IMR-90 (cell line): ENCODE measurements at regions not wholly inside any gene's neighbourhood (a gene's known extent, or its start where the extent isn't known, plus 50 kb on each side); places are given as distances from the start of the nearest gene placed in this dataset.

ENCODE experiments used
- ATAC-seq: fragments of 200-7000 bp; cut with Tn5 transposase; 2 replicates; pipeline ENCODE4 v1.9.1; 2020; ENCODE audit warnings: low read depth, mild to moderate bottlenecking, moderate library complexity
- BruUV-seq: library from RNA; stranded (reverse); fragments of 400-500 nt; replicated peaks from 2 replicates; lab custom pipeline; 2021; lab: Mats Ljungman, UMichigan
- CTCF ChIA-PET: fragments of 300-600 bp; formaldehyde crosslinking; extraction: SDS; loops from one replicate; lab custom pipeline; 2021; ENCODE audit warnings: antibody characterized with exemption; lab: Yijun Ruan, JAX
- POLR2A ChIA-PET: fragments of 300-600 bp; sonication (Branson Sonifier 250); formaldehyde crosslinking; loops from one replicate; lab custom pipeline; 2022; ENCODE audit warnings: antibody characterized with exemption; ENCODE audit not compliant: unreplicated experiment; lab: Charles Lee
- DNase-seq: peaks from one replicate; pipeline ENCODE4 v3.0.0; 2013
- H2AFZ ChIP-seq: replicated peaks from 2 replicates; pipeline ENCODE3; 2013; ENCODE audit warnings: low read length, mild to moderate bottlenecking; ENCODE audit not compliant: poor library complexity
- H2AK5ac ChIP-seq: 2 replicates; pipeline ENCODE4 v1.6.1; 2013; ENCODE audit warnings: low read depth, low read length, inconsistent platforms
- H2AK9ac ChIP-seq: replicated peaks from 2 replicates; pipeline ENCODE3; 2013; ENCODE audit warnings: mild to moderate bottlenecking, low read depth, low read length, moderate library complexity; ENCODE audit not compliant: poor library complexity
- H2BK120ac ChIP-seq: 2 replicates; pipeline ENCODE4 v1.6.1; 2013; ENCODE audit warnings: low read depth, low read length, inconsistent platforms
- H2BK15ac ChIP-seq: 3 replicates; pipeline ENCODE4 v1.6.1; 2013; ENCODE audit warnings: low read depth, low read length, inconsistent platforms
- H2BK20ac ChIP-seq: 2 replicates; pipeline ENCODE4 v1.6.1; 2013; ENCODE audit warnings: low read depth, mild to moderate bottlenecking, inconsistent platforms, low read length, moderate library complexity
- H2BK5ac ChIP-seq: 2 replicates; pipeline ENCODE4 v1.6.1; 2013; ENCODE audit warnings: mild to moderate bottlenecking, low read depth, low read length, inconsistent platforms; ENCODE audit not compliant: poor library complexity, severe bottlenecking
- H3K14ac ChIP-seq: replicated peaks from 2 replicates; pipeline ENCODE4 v1.6.1; 2013; ENCODE audit warnings: low read depth, low read length, inconsistent platforms
- H3K18ac ChIP-seq: 2 replicates; pipeline ENCODE4 v1.6.1; 2013; ENCODE audit warnings: low read depth, low read length, control low read depth
- H3K23ac ChIP-seq: 2 replicates; pipeline ENCODE4 v1.6.1; 2013; ENCODE audit warnings: low read depth, low read length, inconsistent platforms
- H3K27ac ChIP-seq: 2 replicates; pipeline ENCODE4 v1.5.1; 2013; ENCODE audit warnings: mild to moderate bottlenecking, control low read depth, low read length; ENCODE audit not compliant: insufficient read depth
- H3K27me3 ChIP-seq: 2 replicates; pipeline ENCODE4 v1.6.1; 2013; ENCODE audit warnings: low read length; ENCODE audit not compliant: control insufficient read depth, insufficient read depth
- H3K36me3 ChIP-seq: 2 replicates; pipeline ENCODE4 v1.6.1; 2013; ENCODE audit warnings: low read length, mixed read lengths; ENCODE audit not compliant: control insufficient read depth, insufficient read depth
- H3K4ac ChIP-seq: 2 replicates; pipeline ENCODE4 v1.6.1; 2013; ENCODE audit warnings: low read depth, low read length, inconsistent platforms
- H3K4me1 ChIP-seq: 2 replicates; pipeline ENCODE4 v1.6.1; 2013; ENCODE audit warnings: low read length, mixed read lengths; ENCODE audit not compliant: control insufficient read depth, insufficient read depth
- H3K4me2 ChIP-seq: 2 replicates; pipeline ENCODE4 v1.6.1; 2013; ENCODE audit warnings: low read depth, mild to moderate bottlenecking, control low read depth, low read length, moderate library complexity
- H3K4me3 ChIP-seq: 2 replicates; pipeline ENCODE4 v1.5.1; 2013; ENCODE audit warnings: low read depth, mild to moderate bottlenecking, control low read depth, low read length, moderate library complexity; ENCODE audit not compliant: insufficient read depth
- H3K56ac ChIP-seq: 2 replicates; pipeline ENCODE4 v1.6.1; 2013; ENCODE audit warnings: low read length, inconsistent platforms; ENCODE audit not compliant: insufficient read depth; ENCODE audit errors: extremely low read depth
- H3K79me1 ChIP-seq, 2 experiments: 2 replicates each; pipeline ENCODE4 v1.6.1; 2013; ENCODE audit warnings: low read length in 2 of 2, inconsistent platforms in 1 of 2, low read depth in 1 of 2
- H3K9ac ChIP-seq: 2 replicates; pipeline ENCODE4 v1.6.1; 2013; ENCODE audit warnings: low read depth, low read length, control low read depth
- H3K9me1 ChIP-seq: 2 replicates; pipeline ENCODE4 v1.6.1; 2013; ENCODE audit warnings: low read length, inconsistent platforms; ENCODE audit not compliant: insufficient read depth
- H3K9me3 ChIP-seq: 2 replicates; pipeline ENCODE4 v1.6.1; 2013; ENCODE audit warnings: low read length; ENCODE audit not compliant: control insufficient read depth, insufficient read depth
- H4K20me1 ChIP-seq: 2 replicates; pipeline ENCODE4 v1.6.1; 2013; ENCODE audit warnings: low read length, inconsistent platforms; ENCODE audit not compliant: insufficient read depth
- H4K5ac ChIP-seq: 2 replicates; pipeline ENCODE4 v1.6.1; 2013; ENCODE audit warnings: mild to moderate bottlenecking, low read depth, low read length, control low read depth
- H4K8ac ChIP-seq, 2 experiments: 2 replicates each; pipeline ENCODE4 v1.6.1; 2013; ENCODE audit warnings: low read depth in 2 of 2, low read length in 2 of 2, control low read depth in 1 of 2, inconsistent platforms in 1 of 2
- H4K91ac ChIP-seq: 2 replicates; pipeline ENCODE4 v1.6.1; 2013; ENCODE audit warnings: low read depth, low read length, inconsistent platforms; ENCODE audit not compliant: insufficient read depth
- BHLHE40 ChIP-seq: fragments of 150-350 bp; IDR thresholded peaks from 2 replicates; pipeline ENCODE4 v1.6.1; 2016; ENCODE audit warnings: mild to moderate bottlenecking, low read depth, low read length
- ELK1 ChIP-seq: fragments of 150-350 bp; IDR thresholded peaks from 2 replicates; pipeline ENCODE4 v1.6.1; 2016; ENCODE audit warnings: low read depth, mild to moderate bottlenecking, low read length, moderate library complexity, borderline replicate concordance
- MAZ ChIP-seq: IDR thresholded peaks from 2 replicates; pipeline ENCODE4 v1.6.1; 2012; ENCODE audit warnings: low read depth, mild to moderate bottlenecking, low read length, improper control_type of control experiment, moderate library complexity, borderline replicate concordance
- NFE2L2 ChIP-seq: fragments of 150-350 bp; IDR thresholded peaks from 2 replicates; pipeline ENCODE4 v1.6.1; 2016; ENCODE audit warnings: low read depth, mild to moderate bottlenecking, low read length
- RAD21 ChIP-seq: IDR thresholded peaks from 2 replicates; pipeline ENCODE4 v1.6.1; 2012; ENCODE audit warnings: low read length, improper control_type of control experiment
- WGBS, 2 experiments: methylation state at CpG; one replicate each; pipeline versions ENCODE4 v1.1.5 to v1.1.7; 2013; ENCODE audit warnings: missing lambda C conversion rate in 2 of 2; ENCODE audit not compliant: insufficient read length in 1 of 2; ENCODE audit errors: extremely low coverage in 2 of 2; 5-methylcytosine and 5-hydroxymethylcytosine counted together
- dilution Hi-C: fragments of 300-500 bp; cut with HindIII; formaldehyde crosslinking; loops from one replicate; pipeline ENCODE4 v1.14.3; 2018; ENCODE audit warnings: low sequenced_read_pairs; ENCODE audit not compliant: unreplicated experiment
- in situ Hi-C: fragments of 300-500 bp; cut with MboI; formaldehyde crosslinking; loops from 3 replicates; pipeline ENCODE4 v1.14.3; 2019; ENCODE audit warnings: low sequenced_read_pairs, inconsistent platforms, mixed read lengths
- intact Hi-C: fragments of 100-400 bp; cut with micrococcal nuclease; formaldehyde crosslinking; loops from 2 replicates; pipeline ENCODE4 v1.10.0; 2022
- TF ChIP-seq, protein P1 (sequence below): fragments of 150-350 bp; IDR thresholded peaks from 2 replicates; pipeline ENCODE4 v1.6.1; 2017; ENCODE audit warnings: mild to moderate bottlenecking, antibody characterized with exemption, low read length, low read depth

GRCh38 chr22:27327981-27328721 is 473.4 kb downstream of the MN1 start:
- no peaks in the 10 kb centered on the region for H3K79me1 ChIP-seq
- no peak overlapping the region for H3K23ac ChIP-seq
- H3K4me1 ChIP-seq, result no peaks in the 10 kb centered on the region
- H2AFZ ChIP-seq, result no peak overlapping the region
- H3K9me3 ChIP-seq, result peaks cover 2% of the 10 kb centered on the region
- H3K4me3 ChIP-seq, result no peak overlapping the region
- in situ Hi-C loops (no loop called here), dilution Hi-C loops (no loop called here), intact Hi-C loops (no loop called here)
- H3K4ac ChIP-seq, result no peak overlapping the region
- no peaks in the 10 kb centered on the region for H4K20me1 ChIP-seq
- H2BK120ac ChIP-seq, result no peak overlapping the region
- H2BK5ac ChIP-seq, result no peak overlapping the region
- no peak overlapping the region for H3K14ac ChIP-seq
- H2AK9ac ChIP-seq, result peak overlapping the region; percentile 58
- no peak overlapping the region for H3K4me2 ChIP-seq
- H3K27ac ChIP-seq, result no peak overlapping the region
- H2BK15ac ChIP-seq, result no peak overlapping the region
- H3K36me3 ChIP-seq, result no peaks in the 10 kb centered on the region
- no peak overlapping the region for H2BK20ac ChIP-seq
- DNase-seq (no peak), ATAC-seq (no peak)
- H3K18ac ChIP-seq, result no peak overlapping the region
- H2AK5ac ChIP-seq, result no peak overlapping the region
- BruUV-seq, result no TSS peak
- no peaks in the 10 kb centered on the region for H3K9me1 ChIP-seq
- WGBS, 2 experiments, result 40% methylated on average over 1 of the region's 5 CpGs; no CpG with 5 or more reads in 1 of the 2 experiments
- H3K27me3 ChIP-seq, result peaks cover 39% of the 10 kb centered on the region
- H4K8ac ChIP-seq, result no peak overlapping the region
- CTCF ChIA-PET, result no interaction called here
- H4K5ac ChIP-seq, result no peak overlapping the region
- TF ChIP-seq BHLHE40 (no peak), RAD21 (0 out of 2 replicates have a peak, but pooled peaks have one; percentile 15), NFE2L2 (no peak), ELK1 (no peak), MAZ (no peak)
- TF ChIP-seq, protein P1, sequence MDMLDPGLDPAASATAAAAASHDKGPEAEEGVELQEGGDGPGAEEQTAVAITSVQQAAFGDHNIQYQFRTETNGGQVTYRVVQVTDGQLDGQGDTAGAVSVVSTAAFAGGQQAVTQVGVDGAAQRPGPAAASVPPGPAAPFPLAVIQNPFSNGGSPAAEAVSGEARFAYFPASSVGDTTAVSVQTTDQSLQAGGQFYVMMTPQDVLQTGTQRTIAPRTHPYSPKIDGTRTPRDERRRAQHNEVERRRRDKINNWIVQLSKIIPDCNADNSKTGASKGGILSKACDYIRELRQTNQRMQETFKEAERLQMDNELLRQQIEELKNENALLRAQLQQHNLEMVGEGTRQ, result no peak
- H3K56ac ChIP-seq, result no peak overlapping the region
- POLR2A ChIA-PET, result no interaction called here
- no peak overlapping the region for H4K91ac ChIP-seq
- H3K9ac ChIP-seq, result no peak overlapping the region
